ENCODE measurements at regions not wholly inside any gene's neighbourhood (a gene's known extent, or its start where the extent isn't known, plus 50 kb on each side); places are given as distances from the start of the nearest gene placed in this dataset.
"Not testable (repeated sequence)": the region's sequence is repeated elsewhere in the genome, so short reads cannot be mapped to it uniquely, and the experiment has no call there.

GRCh38 chr9:124120272-124120671 lies 108.7 kb downstream of the LHX2 start:
- DNase-seq: no peak
- no peaks in the 10 kb centered on the region for H3K36me3 ChIP-seq (replicated peaks; ENCODE audit: control insufficient read depth, insufficient read depth, low read length)
- no peaks in the 10 kb centered on the region for H3K27me3 ChIP-seq (ENCODE audit: control insufficient read depth, insufficient read depth, low read length)
- no peak overlapping the region for H3K4me3 ChIP-seq (ENCODE audit: insufficient read depth, low read depth, low read length)

DNA sequence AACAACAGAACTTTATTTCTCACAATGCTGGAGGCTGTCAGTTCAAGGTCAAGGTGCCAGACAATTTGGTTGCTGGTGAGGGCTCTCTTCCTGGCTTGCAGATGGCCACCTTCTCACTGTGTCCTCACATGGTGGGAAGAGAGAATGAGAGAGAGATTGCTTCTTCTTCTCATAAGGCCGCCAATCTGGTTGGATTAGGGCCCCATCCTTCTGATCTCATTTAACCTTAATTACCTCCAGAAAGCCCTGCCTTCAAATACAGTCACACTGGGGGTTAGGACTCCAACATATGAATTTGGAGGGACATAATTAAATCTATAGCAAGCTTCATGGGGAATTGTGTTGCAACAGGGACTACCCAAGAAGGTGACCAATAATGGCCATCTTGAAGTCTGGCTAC lies 110.2 kb downstream of the LHX2 start:
- H3K27me3 ChIP-seq (ENCODE audit: control insufficient read depth, insufficient read depth, low read length): no peaks in the 10 kb centered on the region
- H3K4me3 ChIP-seq (ENCODE audit: insufficient read depth, low read depth, low read length): no peak overlapping the region
- H3K36me3 ChIP-seq (replicated peaks; ENCODE audit: control insufficient read depth, insufficient read depth, low read length): no peaks in the 10 kb centered on the region
- DNase-seq: no peak

DNA sequence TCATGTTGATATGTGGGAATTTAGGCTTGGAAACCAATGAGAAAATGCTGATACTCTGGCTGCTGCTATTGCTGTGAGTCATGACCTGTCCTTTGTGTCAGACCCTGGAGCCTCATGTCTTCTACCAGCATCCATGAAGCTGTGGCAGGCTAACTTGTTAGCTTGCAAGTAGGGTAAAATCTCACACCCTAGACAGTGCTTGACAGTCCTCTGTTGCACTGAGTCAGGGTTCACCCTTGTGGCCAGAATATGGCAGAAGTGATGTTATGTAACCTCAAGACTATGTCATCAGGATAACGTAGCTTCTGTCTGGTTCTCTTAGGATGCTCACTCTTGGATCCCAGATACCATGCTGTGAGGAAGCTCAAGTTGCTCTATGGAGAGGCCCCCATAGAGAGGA lies 110.8 kb downstream of the LHX2 start:
- H3K4me3 ChIP-seq (ENCODE audit: insufficient read depth, low read depth, low read length): no peak overlapping the region
- no peaks in the 10 kb centered on the region for H3K27me3 ChIP-seq (ENCODE audit: control insufficient read depth, insufficient read depth, low read length)
- DNase-seq: no peak
- H3K36me3 ChIP-seq (replicated peaks; ENCODE audit: control insufficient read depth, insufficient read depth, low read length): no peaks in the 10 kb centered on the region

GRCh38 chr9:124122813-124123462 lies 111.4 kb downstream of the LHX2 start:
- DNase-seq: peak; percentile 64
- H3K4me3 ChIP-seq (ENCODE audit: insufficient read depth, low read depth, low read length): no peak overlapping the region
- H3K27me3 ChIP-seq (ENCODE audit: control insufficient read depth, insufficient read depth, low read length): no peaks in the 10 kb centered on the region
- H3K36me3 ChIP-seq (replicated peaks; ENCODE audit: control insufficient read depth, insufficient read depth, low read length): no peaks in the 10 kb centered on the region

DNA sequence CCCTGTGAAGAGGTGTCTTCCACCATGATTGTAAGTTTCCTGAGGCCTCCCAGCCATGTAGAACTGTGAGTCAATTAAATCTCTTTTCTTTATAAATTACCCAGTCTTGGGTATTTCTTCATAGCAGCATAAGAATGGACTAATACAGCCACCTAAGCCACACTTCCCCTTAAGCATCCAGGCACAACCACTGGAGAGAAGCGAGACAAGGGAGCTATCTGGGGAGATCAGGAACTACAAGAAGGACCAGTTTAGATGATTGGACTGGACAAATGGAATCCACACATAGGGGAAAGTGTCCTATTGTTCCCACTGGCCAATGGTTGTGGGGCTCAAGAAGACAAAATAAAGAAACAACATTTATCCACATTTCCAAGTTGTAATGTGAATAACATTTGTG lies 112.1 kb downstream of the LHX2 start:
- H3K36me3 ChIP-seq (replicated peaks; ENCODE audit: control insufficient read depth, insufficient read depth, low read length); DNase-seq; H3K27me3 ChIP-seq (ENCODE audit: control insufficient read depth, insufficient read depth, low read length); H3K4me3 ChIP-seq (ENCODE audit: insufficient read depth, low read depth, low read length): not testable (repeated sequence)

DNA sequence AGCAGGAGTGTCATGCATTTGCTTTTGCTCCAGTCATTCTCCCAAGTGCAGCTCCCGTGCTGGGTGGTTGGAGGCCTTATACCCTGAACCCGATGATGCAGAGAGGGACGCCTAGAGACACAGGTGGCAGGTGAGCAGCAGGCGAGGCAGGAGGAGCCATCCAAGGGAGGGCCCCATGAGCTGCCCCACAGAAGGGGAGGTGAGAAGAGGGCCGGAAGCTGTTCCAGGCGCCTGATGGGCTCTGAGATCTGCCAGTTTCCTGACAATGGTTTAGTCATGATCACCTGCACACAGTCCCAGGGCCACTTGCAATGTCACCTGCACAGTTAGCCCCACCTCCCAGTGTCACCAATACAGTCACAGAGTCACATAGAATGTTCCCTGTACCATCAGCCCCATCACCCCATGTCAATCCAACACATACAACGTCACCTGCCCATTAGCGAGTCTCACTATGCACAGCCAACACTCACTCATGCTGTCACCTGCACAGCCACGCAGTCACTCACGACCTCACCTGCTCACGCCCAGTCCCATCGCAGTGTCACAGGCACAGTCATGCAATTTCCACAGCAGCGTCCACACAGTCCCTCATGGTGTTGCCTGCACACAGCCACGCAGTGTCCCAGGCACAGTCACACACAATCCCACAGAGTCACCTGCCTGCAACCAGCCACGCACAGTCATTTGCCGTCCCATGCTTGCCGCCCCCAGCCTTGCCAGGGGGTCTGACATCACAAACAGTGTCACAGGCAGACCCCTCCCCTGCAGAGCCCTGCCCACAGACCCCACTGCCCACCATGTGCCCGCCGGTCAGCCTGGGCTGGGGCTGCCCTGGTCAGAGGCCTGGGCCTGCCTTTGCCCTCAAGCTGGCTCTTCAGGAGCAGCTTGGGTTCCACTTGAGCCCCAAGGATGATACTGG lies 113.4 kb downstream of the LHX2 start:
- peak; percentile 54 for DNase-seq
- Histone ChIP-seq H3K27me3 (ENCODE audit: control insufficient read depth, insufficient read depth, low read length) (no peaks in the 10 kb centered on the region), H3K4me3 (ENCODE audit: insufficient read depth, low read depth, low read length) (no peak overlapping the region), H3K36me3 (replicated peaks; ENCODE audit: control insufficient read depth, insufficient read depth, low read length) (no peaks in the 10 kb centered on the region)

GRCh38 chr9:124125651-124125977 lies 114.0 kb downstream of the LHX2 start:
- no peaks in the 10 kb centered on the region for H3K36me3 ChIP-seq (replicated peaks; ENCODE audit: control insufficient read depth, insufficient read depth, low read length)
- DNase-seq: peak; percentile 78
- no peak overlapping the region for H3K4me3 ChIP-seq (ENCODE audit: insufficient read depth, low read depth, low read length)
- no peaks in the 10 kb centered on the region for H3K27me3 ChIP-seq (ENCODE audit: control insufficient read depth, insufficient read depth, low read length)

DNA sequence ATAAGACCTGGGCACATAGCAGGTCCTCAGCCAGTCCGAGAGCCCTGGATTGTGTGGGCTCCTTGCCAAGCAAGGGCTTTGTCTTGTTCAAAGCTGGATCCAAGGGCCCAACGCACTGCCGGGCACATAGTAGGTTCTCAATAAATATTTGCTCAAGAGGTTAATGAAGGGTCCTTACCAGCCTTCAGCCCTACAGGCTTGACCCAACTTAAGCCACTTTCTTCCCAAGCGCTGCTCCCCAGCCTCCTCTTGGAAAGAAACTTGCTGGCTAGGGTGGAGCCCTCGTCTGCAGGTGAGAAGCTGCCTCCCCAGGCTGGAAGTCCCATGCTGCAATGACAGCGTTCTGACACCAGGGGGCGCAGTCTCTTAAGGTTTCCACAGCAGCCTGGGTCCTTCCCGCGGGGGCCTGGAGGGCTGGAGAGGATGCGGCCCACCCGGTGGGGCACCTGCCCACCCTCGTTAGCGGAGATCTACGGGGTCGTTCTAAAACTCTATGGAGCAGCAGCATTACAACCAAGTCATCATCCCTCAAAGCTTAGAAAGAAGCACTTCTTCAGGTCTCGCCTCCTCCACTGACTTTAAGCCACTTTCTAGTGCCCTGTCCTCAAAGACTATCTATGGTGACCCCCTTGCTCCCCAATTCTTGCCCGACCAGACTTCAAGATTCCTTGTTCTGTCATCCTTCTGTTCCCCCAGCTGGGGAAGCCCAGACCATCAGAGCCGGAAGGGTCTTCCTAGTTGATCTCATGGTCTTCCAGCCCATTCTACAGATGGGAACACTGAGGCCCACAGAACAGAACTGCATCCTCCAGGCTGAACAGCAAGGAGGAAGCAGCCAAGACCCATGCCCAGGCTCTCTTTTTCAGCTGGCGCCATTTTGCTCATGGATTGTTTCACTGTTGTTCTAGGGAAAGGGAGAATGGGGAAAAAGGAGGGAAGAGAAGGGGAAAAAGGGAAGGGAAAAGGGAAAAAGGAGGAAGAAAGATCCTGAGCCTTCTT lies 115.4 kb downstream of the LHX2 start:
- no peak overlapping the region for H3K4me3 ChIP-seq (ENCODE audit: insufficient read depth, low read depth, low read length)
- peak; percentile 90 for DNase-seq
- H3K27me3 ChIP-seq (ENCODE audit: control insufficient read depth, insufficient read depth, low read length): no peaks in the 10 kb centered on the region
- no peaks in the 10 kb centered on the region for H3K36me3 ChIP-seq (replicated peaks; ENCODE audit: control insufficient read depth, insufficient read depth, low read length)

DNA sequence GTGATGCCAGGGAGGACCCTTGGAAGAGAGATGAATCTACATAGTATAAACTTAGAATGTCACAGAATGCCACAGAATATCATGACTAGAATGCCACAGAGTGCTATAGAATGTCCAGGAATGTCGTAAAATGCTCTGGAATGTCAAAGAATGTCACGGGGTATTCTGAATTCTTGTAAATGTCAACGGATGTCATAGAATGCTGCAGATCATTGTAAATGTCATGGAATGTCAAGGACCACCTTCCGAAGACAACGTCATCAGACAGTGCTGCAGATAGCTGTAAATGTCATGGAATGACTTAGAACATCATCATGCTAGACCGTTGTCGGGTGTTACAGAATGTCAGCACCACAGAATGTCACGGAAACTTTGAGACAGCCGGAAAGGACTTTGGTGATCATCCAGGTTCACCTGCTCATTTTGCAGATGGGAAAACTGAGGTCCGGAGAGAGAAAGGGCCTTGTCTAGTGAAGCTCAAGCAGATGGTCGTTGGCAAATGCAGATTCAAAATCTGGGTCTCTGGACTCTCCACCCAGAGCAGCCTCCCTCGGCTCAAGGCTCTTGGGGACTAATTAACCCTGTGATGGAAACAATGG lies 117.1 kb downstream of the LHX2 start:
- DNase-seq: no peak
- Histone ChIP-seq H3K4me3 (ENCODE audit: insufficient read depth, low read depth, low read length) (no peak overlapping the region), H3K27me3 (ENCODE audit: control insufficient read depth, insufficient read depth, low read length) (no peaks in the 10 kb centered on the region), H3K36me3 (replicated peaks; ENCODE audit: control insufficient read depth, insufficient read depth, low read length) (no peaks in the 10 kb centered on the region)

- H3K36me3 ChIP-seq (replicated peaks; ENCODE audit: control insufficient read depth, insufficient read depth, low read length): no peaks in the 10 kb centered on the region
- H3K4me3 ChIP-seq (ENCODE audit: insufficient read depth, low read depth, low read length): no peak overlapping the region
- no peaks in the 10 kb centered on the region for H3K27me3 ChIP-seq (ENCODE audit: control insufficient read depth, insufficient read depth, low read length)
- no peak for DNase-seq
These were observed 118.9 kb downstream of the LHX2 start for GRCh38 chr9:124130277-124131075.

- H3K27me3 ChIP-seq (ENCODE audit: control insufficient read depth, insufficient read depth, low read length); DNase-seq; H3K4me3 ChIP-seq (ENCODE audit: insufficient read depth, low read depth, low read length); H3K36me3 ChIP-seq (replicated peaks; ENCODE audit: control insufficient read depth, insufficient read depth, low read length): not testable (repeated sequence)
These were observed 120.0 kb downstream of the LHX2 start for GRCh38 chr9:124131518-124131917.

GRCh38 chr9:124132671-124133147 lies 121.1 kb downstream of the LHX2 start:
- Histone ChIP-seq H3K27me3 (ENCODE audit: control insufficient read depth, insufficient read depth, low read length) (no peaks in the 10 kb centered on the region), H3K36me3 (replicated peaks; ENCODE audit: control insufficient read depth, insufficient read depth, low read length) (no peaks in the 10 kb centered on the region), H3K4me3 (ENCODE audit: insufficient read depth, low read depth, low read length) (no peak overlapping the region)
- no peak for DNase-seq

- peak; percentile 65 for DNase-seq
- no peaks in the 10 kb centered on the region for H3K27me3 ChIP-seq (ENCODE audit: control insufficient read depth, insufficient read depth, low read length)
- no peak overlapping the region for H3K4me3 ChIP-seq (ENCODE audit: insufficient read depth, low read depth, low read length)
- H3K36me3 ChIP-seq (replicated peaks; ENCODE audit: control insufficient read depth, insufficient read depth, low read length): no peaks in the 10 kb centered on the region
These were observed 122.2 kb downstream of the LHX2 start for GRCh38 chr9:124133727-124134126.
